COLO668 (cell line): ENCODE measurements at regions not wholly inside any gene's neighbourhood (a gene's known extent, or its start where the extent isn't known, plus 50 kb on each side); places are given as distances from the start of the nearest gene placed in this dataset.
"Not testable (repeated sequence)": the region's sequence is repeated elsewhere in the genome, so short reads cannot be mapped to it uniquely, and the experiment has no call there.

Experiments
- DNase-seq: peaks from one replicate; lab custom pipeline; 2025; ENCODE audit not compliant: unreplicated experiment; lab: John Stamatoyannopoulos, UW

- no peak for DNase-seq
Observed at GRCh38 chr13:87972568-87972967, 301.4 kb downstream of the SLITRK5 start.

DNA sequence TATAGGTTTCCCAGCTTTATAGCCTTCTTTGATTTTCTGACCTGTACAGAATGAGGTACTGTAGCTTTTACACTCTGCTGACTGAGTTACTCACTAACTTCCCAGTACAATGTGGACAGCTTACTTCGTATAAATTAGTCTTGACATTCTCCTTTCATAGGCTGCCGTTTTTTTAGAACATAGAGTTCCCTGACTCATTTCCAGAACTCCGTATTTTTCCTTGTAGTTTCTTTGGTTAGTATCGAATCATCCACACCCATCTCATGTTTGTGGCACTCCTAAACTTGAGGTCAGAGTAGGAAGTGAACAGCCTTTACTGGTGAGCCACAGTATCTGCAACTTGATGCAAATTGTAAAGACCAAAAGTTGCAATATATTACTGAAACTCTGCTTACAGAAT lies 303.9 kb downstream of the SLITRK5 start:
- DNase-seq, result no peak

DNA sequence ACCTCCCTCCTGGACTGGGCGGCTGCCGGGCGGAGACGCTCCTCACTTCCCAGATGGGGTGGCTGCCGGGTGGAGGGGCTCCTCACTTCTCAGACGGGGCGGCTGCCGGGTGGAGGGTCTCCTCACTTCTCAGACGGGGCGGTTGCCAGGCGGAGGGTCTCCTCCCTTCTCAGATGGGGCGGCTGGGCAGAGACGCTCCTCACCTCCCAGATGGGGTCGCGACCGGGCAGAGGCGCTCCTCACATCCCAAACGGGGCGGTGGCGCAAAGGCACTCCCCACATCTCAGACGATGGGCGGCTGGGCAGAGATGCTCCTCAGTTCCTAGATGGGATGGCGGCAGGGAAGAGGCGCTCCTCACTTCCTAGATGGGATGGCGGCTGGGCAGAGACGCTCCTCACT lies 305.5 kb downstream of the SLITRK5 start:
- not testable (repeated sequence) for DNase-seq

DNA sequence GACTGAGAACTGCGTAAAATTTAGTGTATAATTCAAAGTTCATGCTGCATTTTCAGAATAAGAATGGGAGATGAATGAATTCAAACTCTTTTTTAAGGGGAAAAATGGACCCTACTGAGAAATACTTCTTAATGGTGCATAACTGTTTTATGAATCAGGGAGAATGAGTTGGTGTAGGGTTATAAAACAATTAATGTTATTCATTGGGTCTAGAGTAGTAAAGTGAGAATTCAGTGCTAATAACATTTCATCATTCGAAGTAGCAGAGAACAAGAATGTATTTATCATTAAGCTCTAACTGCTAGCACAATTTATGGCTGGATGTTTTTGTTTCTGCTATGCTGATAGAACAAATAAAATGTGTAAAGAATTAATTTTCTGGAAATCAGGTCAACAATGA lies 310.2 kb downstream of the SLITRK5 start:
- no peak for DNase-seq

GRCh38 chr13:87982400-87982799 lies 311.2 kb downstream of the SLITRK5 start:
- no peak for DNase-seq

GRCh38 chr13:87986639-87987250 lies 315.6 kb downstream of the SLITRK5 start:
- no peak for DNase-seq

DNA sequence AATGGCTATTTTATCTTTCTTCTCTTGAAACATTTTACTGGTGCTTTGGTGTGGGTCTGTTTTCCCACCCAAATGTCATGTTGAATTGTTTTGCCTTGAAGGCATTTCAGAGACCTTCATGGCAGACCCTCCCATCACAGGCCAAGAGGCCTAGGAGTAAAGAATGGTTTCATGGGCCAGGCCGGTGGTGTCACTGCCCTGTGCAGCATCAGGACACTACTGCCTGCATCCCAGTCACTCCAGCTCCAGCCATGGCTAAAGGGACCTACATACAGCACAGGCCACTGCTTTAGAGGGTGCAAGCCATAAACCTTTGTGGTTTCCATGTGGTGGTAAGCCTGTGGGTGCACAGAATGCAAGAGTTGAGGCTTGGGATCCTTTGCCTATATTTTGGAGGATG lies 326.9 kb downstream of the SLITRK5 start:
- DNase-seq, result no peak

- DNase-seq, result no peak
Observed at GRCh38 chr13:87999240-87999700, 328.1 kb downstream of the SLITRK5 start.

DNA sequence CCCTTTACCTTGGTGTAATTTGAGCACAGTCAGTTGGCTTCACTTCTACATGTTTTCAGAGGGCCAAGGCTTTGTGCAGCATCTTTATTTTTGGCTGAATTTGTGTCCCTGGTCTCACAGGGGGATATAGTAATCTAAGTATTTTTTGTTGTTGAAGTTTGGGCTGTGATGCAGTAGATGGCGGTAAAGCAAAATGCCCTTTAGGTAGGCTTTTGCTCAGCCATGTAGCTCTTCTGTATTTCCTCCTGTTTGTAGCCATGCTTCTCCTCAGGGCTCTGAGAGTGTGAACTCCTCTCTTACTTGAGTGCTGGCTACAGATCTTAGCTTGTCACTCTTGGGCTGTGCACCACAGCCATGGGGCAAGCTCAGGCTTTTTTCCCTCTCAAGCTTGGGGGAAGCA lies 328.6 kb downstream of the SLITRK5 start:
- DNase-seq, result no peak

GRCh38 chr13:88000239-88000638 lies 329.1 kb downstream of the SLITRK5 start:
- no peak for DNase-seq

GRCh38 chr13:88000787-88001186 lies 329.6 kb downstream of the SLITRK5 start:
- no peak for DNase-seq

DNA sequence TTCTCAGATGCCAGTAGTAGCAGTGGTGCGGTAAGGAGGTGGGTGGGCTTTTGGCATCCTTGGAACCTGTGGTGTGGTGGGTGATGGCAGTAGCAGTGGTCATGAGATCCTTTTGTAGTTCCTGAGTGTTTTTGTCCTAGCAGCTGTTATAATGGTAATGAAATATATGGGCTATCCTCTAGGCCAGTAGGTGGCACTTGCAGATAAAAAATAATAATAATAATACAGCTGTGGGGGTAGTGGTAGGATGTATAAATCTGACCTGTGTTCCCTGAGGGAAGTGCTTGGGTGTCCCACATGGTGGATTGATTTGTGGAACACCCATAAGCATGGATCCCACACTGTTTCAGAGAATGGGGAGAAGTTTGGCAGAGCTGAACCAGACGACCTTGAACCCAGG lies 334.0 kb downstream of the SLITRK5 start:
- DNase-seq, result no peak

GRCh38 chr13:88014527-88014926 lies 343.4 kb downstream of the SLITRK5 start:
- DNase-seq, result no peak

DNA sequence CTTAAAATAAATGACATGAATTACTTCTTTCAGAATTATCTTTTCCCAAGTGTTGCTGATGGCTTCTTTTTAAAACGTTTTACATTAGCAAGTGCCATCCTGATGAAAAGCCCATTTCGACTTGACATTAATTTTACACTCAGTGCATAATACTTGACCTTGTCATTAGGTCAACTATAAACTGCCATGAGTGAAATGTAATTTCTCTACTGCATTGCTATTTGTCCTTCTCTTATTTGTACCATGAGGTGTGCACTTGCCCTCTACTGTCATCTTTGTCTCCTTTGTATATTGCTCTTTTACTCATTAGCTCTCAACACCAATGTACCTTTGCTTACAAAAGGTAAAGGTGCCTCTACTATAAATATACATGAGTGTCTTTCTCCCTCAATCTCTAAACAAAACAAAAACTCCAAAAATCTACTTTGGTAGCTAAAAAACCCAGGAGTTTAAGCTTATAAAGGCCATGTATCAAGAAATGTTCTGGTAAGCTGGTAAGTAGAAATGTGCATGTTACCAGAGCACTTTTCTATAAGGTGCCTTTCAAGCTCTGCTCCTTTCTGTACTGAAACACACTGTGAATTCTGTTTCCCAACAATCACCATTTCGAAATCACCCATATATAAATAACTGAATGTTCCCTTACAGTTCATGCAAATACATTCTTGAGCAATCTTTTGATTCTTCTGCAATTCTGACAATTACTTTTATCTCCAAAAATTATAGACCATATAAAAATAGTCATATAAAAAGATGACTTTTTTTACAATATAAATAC lies 351.4 kb downstream of the SLITRK5 start:
- no peak for DNase-seq

DNA sequence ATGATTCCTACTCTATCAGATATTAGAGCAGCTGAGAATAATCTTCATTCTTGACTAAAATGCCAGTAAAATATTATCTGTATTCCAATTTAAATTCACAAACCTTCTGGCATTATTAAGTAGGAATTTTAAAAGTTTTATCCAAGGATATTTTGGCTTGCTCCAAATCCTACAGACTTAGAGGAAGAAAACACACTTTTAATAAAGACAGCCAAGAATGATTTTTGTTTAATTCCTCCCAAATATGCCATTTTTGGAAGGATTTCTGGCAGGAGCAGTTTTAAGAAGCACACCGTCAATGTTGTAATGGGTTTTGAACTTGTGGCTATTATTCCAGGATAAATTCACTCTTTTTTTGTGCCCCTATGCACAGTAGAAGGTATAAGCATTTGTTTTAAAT lies 355.1 kb downstream of the SLITRK5 start:
- DNase-seq, result no peak

DNA sequence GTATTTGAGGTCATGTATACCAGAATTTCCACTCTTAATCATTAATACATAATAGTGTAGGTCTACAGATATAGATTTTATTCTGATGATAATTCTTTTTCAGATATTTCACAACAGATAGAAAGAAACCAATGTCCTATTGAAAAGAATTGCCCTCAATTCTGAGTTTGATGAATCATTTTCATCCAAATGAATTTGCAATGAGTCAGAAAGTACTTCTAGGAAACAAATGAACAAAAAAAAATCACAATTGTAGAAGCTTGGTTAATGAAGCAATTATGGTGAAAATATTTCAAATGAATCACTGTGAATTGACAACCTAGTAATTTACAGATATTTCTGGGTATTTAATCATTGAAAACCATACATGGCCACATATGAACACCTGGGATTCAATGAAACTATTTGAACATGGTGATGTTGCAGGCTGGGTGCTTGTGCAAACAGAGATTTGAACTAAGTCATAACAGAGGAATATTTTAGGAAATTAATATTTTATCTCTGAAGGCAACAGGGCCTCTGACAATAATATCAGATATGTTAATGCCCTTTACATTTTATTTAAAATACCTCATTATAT lies 360.9 kb downstream of the SLITRK5 start:
- DNase-seq, result no peak

- not testable (repeated sequence) for DNase-seq
Observed at GRCh38 chr13:88036205-88036604, 365.0 kb downstream of the SLITRK5 start.

GRCh38 chr13:88042489-88042888 lies 371.3 kb downstream of the SLITRK5 start:
- no peak for DNase-seq

DNA sequence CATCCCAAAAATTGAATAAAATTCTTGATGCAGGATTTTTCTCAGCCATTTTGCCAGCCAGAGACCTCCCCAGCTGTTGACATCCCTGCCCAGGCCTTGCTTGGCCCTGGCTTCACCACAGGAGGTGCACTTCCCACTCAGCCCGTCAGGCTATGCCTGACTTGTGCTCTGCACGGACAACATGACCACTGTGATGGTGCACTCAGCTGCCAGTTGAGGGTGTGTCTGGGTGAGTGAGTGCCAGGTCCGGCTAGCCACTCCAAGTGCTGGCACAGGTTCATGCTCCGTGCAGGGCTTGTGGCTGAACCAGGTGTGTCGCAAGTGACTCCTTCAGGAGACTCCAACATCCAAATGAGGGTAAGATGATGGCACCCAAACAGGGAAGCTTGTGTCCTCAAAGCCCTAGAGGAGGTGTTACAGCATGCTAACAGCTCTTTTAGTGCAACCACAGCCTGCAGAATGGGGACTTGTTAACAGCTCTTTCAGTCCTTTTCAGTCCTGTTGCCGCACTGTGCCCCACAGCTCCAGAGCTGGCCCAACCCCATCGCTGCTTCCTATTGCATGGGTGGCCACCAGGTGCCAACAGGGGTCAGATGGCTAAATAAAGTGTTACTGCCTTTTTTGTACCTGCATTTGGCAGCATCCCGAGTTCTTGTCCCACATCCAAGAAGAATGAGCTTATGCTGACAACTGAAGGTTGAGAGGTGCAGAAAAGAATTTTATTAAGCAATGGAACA lies 380.7 kb downstream of the SLITRK5 start:
- no peak for DNase-seq

DNA sequence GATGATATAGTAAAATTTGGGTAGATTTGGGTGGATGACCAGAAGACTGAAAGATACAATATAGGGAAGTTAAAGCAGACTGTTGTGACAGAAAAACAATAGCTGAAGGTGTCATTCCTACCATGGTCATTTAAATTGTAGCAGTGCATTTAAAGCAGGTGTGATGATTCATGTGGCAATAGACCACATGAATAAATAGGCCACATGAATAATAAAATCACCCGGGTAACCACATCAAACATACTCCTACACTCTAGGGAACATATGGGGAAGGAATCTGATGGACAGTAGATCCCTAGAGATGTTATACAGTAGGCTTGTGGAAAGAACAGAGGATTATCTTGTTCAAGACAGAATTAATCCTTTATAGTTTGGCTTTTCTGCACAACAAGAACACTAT lies 392.6 kb downstream of the SLITRK5 start:
- DNase-seq, result no peak

DNA sequence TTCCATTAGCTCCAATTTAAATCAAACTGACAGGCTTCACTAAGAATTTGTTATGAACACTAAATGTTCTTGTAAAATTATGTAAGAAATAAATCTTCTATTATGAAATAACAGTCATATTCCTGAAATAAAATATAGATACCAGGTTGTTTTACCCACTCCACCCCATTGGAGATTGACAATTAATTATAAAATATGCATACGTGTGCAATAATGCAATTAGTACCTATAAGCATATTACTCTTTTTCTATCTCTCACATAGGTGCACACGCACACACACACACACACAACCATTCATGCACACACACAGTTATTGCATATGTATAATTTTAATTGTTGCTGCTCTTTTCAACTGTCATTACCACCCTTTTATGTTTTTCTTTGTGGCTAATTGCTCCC lies 395.7 kb downstream of the SLITRK5 start:
- DNase-seq, result no peak

- no peak for DNase-seq
Observed at GRCh38 chr13:88068316-88068715, 397.1 kb downstream of the SLITRK5 start.
